SK-N-SH (cell line): ENCODE measurements at regions not wholly inside any gene's neighbourhood (a gene's known extent, or its start where the extent isn't known, plus 50 kb on each side); places are given as distances from the start of the nearest gene placed in this dataset.

Source experiments
- CTCF ChIA-PET: fragments of 300-600, 350-600 bp; formaldehyde crosslinking; extraction: SDS; loops from one replicate; lab custom pipeline; 2021; lab: Yijun Ruan, JAX
- POLR2A ChIA-PET: fragments of 350-600 bp; sonication (Branson Sonifier 250); formaldehyde crosslinking; extraction: SDS; loops from one replicate; lab custom pipeline; 2020; ENCODE audit warnings: antibody characterized with exemption, inconsistent platforms; lab: Yijun Ruan, JAX
- DNase-seq: peaks from one replicate; pipeline ENCODE4 v3.0.0; 2012
- H2AFZ ChIP-seq: fragments of 200-600 bp; sonication (generic); 2 replicates; pipeline ENCODE4 v1.8.1; 2016; ENCODE audit warnings: antibody characterized with exemption, mild to moderate bottlenecking, low read depth
- H3F3A ChIP-seq: fragments of 200-600 bp; sonication (generic); replicated peaks from 2 replicates; pipeline ENCODE3; 2016; ENCODE audit warnings: antibody characterized with exemption, mild to moderate bottlenecking; ENCODE audit not compliant: insufficient read depth
- H3K27ac ChIP-seq, 2 experiments: fragments of 200-500 bp in 1 of 2; fragments of 200-600 bp in 1 of 2; sonication (Bioruptor generic) in 1 of 2; sonication (generic), shearing (Covaris generic) in 1 of 2; 2 replicates each; pipeline versions ENCODE4 v1.5.1 to v1.6.1; 2014 to 2016; ENCODE audit warnings: low read depth in 2 of 2, inconsistent platforms in 1 of 2, low read length in 1 of 2, mild to moderate bottlenecking in 1 of 2, mixed read lengths in 1 of 2
- H3K27me3 ChIP-seq: fragments of 200-600 bp; sonication (generic), shearing (Covaris generic); 2 replicates; pipeline ENCODE4 v1.6.1; 2016; ENCODE audit warnings: mixed run types; ENCODE audit not compliant: insufficient read depth
- H3K36me3 ChIP-seq, 2 experiments: fragments of 200-500 bp in 1 of 2; fragments of 200-600 bp in 1 of 2; sonication (Bioruptor generic) in 1 of 2; sonication (generic) in 1 of 2; replicated peaks in 1 of 2; 2 replicates each; pipeline versions ENCODE3 to v1.5.1; 2014 to 2016; ENCODE audit warnings: low read length in 1 of 2, mild to moderate bottlenecking in 1 of 2; ENCODE audit not compliant: insufficient read depth in 2 of 2, control insufficient read depth in 1 of 2
- H3K4me1 ChIP-seq, 2 experiments: fragments of 200-500 bp in 1 of 2; fragments of 200-600 bp in 1 of 2; sonication (Bioruptor generic) in 1 of 2; sonication (generic), shearing (Covaris generic) in 1 of 2; 2 replicates each; pipeline versions ENCODE4 v1.5.1 to v1.6.1; 2014 to 2016; ENCODE audit warnings: low read depth in 1 of 2, low read length in 1 of 2, mixed run types in 1 of 2; ENCODE audit not compliant: insufficient read depth in 2 of 2, control insufficient read depth in 1 of 2
- H3K4me2 ChIP-seq: fragments of 200-600 bp; sonication (generic), shearing (Covaris generic); 2 replicates; pipeline ENCODE4 v1.6.1; 2017; ENCODE audit warnings: mixed run types
- H3K4me3 ChIP-seq, 2 experiments: fragments of 200-500 bp in 1 of 2; fragments of 200-600 bp in 1 of 2; sonication (Bioruptor generic) in 1 of 2; sonication (generic), shearing (Covaris generic) in 1 of 2; 2 replicates each; pipeline versions ENCODE4 v1.5.1 to v1.8.1; 2014 to 2016; ENCODE audit warnings: low read depth in 2 of 2, inconsistent platforms in 1 of 2, low read length in 1 of 2, mild to moderate bottlenecking in 1 of 2, mixed read lengths in 1 of 2, moderate library complexity in 1 of 2
- H3K79me2 ChIP-seq: fragments of 200-600 bp; sonication (generic); 2 replicates; pipeline ENCODE4 v1.8.1; 2017; ENCODE audit warnings: mild to moderate bottlenecking; ENCODE audit not compliant: insufficient read depth
- H3K9ac ChIP-seq: fragments of 200-600 bp; sonication (generic); 2 replicates; pipeline ENCODE4 v1.6.1; 2017; ENCODE audit warnings: mixed run types
- H3K9me2 ChIP-seq: fragments of 200-600 bp; sonication (generic); 2 replicates; pipeline ENCODE4 v1.6.1; 2017; ENCODE audit warnings: mixed run types
- H3K9me3 ChIP-seq: fragments of 200-600 bp; sonication (generic); 2 replicates; pipeline ENCODE4 v1.6.1; 2017; ENCODE audit warnings: mixed run types, mild to moderate bottlenecking, moderate library complexity
- H4K20me1 ChIP-seq: fragments of 200-600 bp; sonication (generic); 2 replicates; pipeline ENCODE4 v1.6.1; 2017; ENCODE audit warnings: mild to moderate bottlenecking, mixed run types; ENCODE audit not compliant: insufficient read depth
- CHD2 ChIP-seq: fragments of 150-350 bp; IDR thresholded peaks from 2 replicates; pipeline ENCODE4 v1.6.1; 2018; ENCODE audit warnings: low read length; ENCODE audit not compliant: partially characterized antibody
- GATA2 ChIP-seq: sonication (generic); formaldehyde crosslinking; IDR thresholded peaks from 2 replicates; pipeline ENCODE4 v1.5.0; 2020; ENCODE audit warnings: mild to moderate bottlenecking, missing genetic modification reagents
- MXI1 ChIP-seq: IDR thresholded peaks from 2 replicates; pipeline ENCODE4 v1.6.1; 2012; ENCODE audit warnings: mild to moderate bottlenecking, low read depth, low read length, improper control_type of control experiment
- RAD21 ChIP-seq: IDR thresholded peaks from 2 replicates; pipeline ENCODE4 v1.6.1; 2012; ENCODE audit warnings: mild to moderate bottlenecking, low read length
- RCOR1 ChIP-seq: fragments of 150-350 bp; IDR thresholded peaks from 2 replicates; pipeline ENCODE4 v1.6.1; 2017; ENCODE audit warnings: antibody characterized with exemption, low read length
- RFX5 ChIP-seq: IDR thresholded peaks from 2 replicates; pipeline ENCODE4 v1.6.1; 2012; ENCODE audit warnings: mild to moderate bottlenecking, improper control_type of control experiment, low read length
- RXRA ChIP-seq: IDR thresholded peaks from 2 replicates; pipeline ENCODE4 v1.4.0; 2012; ENCODE audit warnings: low read depth, mild to moderate bottlenecking, borderline replicate concordance
- SIN3A ChIP-seq: IDR thresholded peaks from 2 replicates; pipeline ENCODE4 v1.6.1; 2012; ENCODE audit warnings: low read depth, mild to moderate bottlenecking, low read length, moderate library complexity, borderline replicate concordance
- TAF1 ChIP-seq: IDR thresholded peaks from 2 replicates; pipeline ENCODE4 v1.6.1; 2012; ENCODE audit warnings: low read depth, mild to moderate bottlenecking, low read length, moderate library complexity, borderline replicate concordance
- TCF12 ChIP-seq: IDR thresholded peaks from 2 replicates; pipeline ENCODE4 v1.4.0; 2012
- TEAD4 ChIP-seq: IDR thresholded peaks from 2 replicates; pipeline ENCODE4 v1.4.0; 2012; ENCODE audit warnings: mild to moderate bottlenecking, borderline replicate concordance; ENCODE audit not compliant: insufficient read depth
- USF1 ChIP-seq: IDR thresholded peaks from 2 replicates; pipeline ENCODE4 v1.4.0; 2012; ENCODE audit warnings: low read depth, borderline replicate concordance
- USF2 ChIP-seq: fragments of 150-350 bp; IDR thresholded peaks from 2 replicates; pipeline ENCODE4 v1.6.1; 2017; ENCODE audit warnings: antibody characterized with exemption, low read length, low read depth, borderline replicate concordance
- WGBS: methylation state at CpG from one replicate; pipeline ENCODE4 v1.1.6; 2017; ENCODE audit warnings: low lambda C conversion rate; 5-methylcytosine and 5-hydroxymethylcytosine counted together

GRCh38 chr3:59580996-59581395, 531.2 kb upstream of the CFAP20DC start:
- Histone ChIP-seq H3K9me2 (no peaks in the 10 kb centered on the region), H3K9ac (no peak overlapping the region), H3K4me1 (no peaks in the 10 kb centered on the region), H2AFZ (no peak overlapping the region), H3F3A (no peaks in the 10 kb centered on the region), H3K4me2 (no peak overlapping the region), H3K36me3 (no peaks in the 10 kb centered on the region), H4K20me1 (no peaks in the 10 kb centered on the region), H3K79me2 (no peaks in the 10 kb centered on the region), H3K9me3 (no peaks in the 10 kb centered on the region), H3K27me3 (no peaks in the 10 kb centered on the region), H3K4me3 (no peak overlapping the region), H3K27ac (no peak overlapping the region)
- 43% methylated on average over 2 of the region's 2 CpGs for WGBS
- CTCF ChIA-PET = interaction anchor here (0.6 to 1.9 kb wide), 4 partner anchors 229 to 1655 kb away, joined by 3 to 6 read pairs (median 4); no protein-coding TSS in a partner anchor
- no peak for DNase-seq
- POLR2A ChIA-PET = no interaction called here
- TF ChIP-seq RAD21 = no peak
- TF ChIP-seq TEAD4 = no peak
- no peak for TF ChIP-seq RFX5

- Histone ChIP-seq H2AFZ (no peak overlapping the region), H3K9me3 (no peaks in the 10 kb centered on the region), H3F3A (no peaks in the 10 kb centered on the region), H3K9ac (no peak overlapping the region), H3K4me3 (no peak overlapping the region), H3K4me2 (no peak overlapping the region), H3K27ac (no peak overlapping the region), H3K79me2 (no peaks in the 10 kb centered on the region), H3K9me2 (no peaks in the 10 kb centered on the region), H3K27me3 (no peaks in the 10 kb centered on the region), H4K20me1 (no peaks in the 10 kb centered on the region), H3K4me1 (no peaks in the 10 kb centered on the region; a peak in 1 of 4 replicates), H3K36me3 (no peaks in the 10 kb centered on the region)
- ChIA-PET CTCF (interaction anchor here (0.9 to 1.9 kb wide), 2 partner anchors 229 to 456 kb away, joined by 3 to 6 read pairs; no protein-coding TSS in a partner anchor), POLR2A (no interaction called here)
- DNase-seq = no peak
- WGBS = 57% methylated on average over 3 of the region's 3 CpGs
- TF ChIP-seq TCF12 = no peak
- no peak for TF ChIP-seq RXRA
- no peak for TF ChIP-seq GATA2
- TF ChIP-seq RFX5 = no peak
Observed at GRCh38 chr3:59580499-59580898, 530.7 kb upstream of the CFAP20DC start.

GRCh38 chr3:59578129-59578528, 528.3 kb upstream of the CFAP20DC start:
- Histone ChIP-seq H3K9me2 (no peaks in the 10 kb centered on the region), H4K20me1 (no peaks in the 10 kb centered on the region), H3K27me3 (no peaks in the 10 kb centered on the region), H2AFZ (no peak overlapping the region), H3K4me1 (peaks cover 5% of the 10 kb centered on the region in 2 experiments), H3F3A (no peaks in the 10 kb centered on the region), H3K9ac (no peak overlapping the region), H3K36me3 (no peaks in the 10 kb centered on the region), H3K9me3 (no peaks in the 10 kb centered on the region), H3K4me3 (no peak overlapping the region), H3K27ac (no peak overlapping the region), H3K4me2 (no peak overlapping the region), H3K79me2 (no peaks in the 10 kb centered on the region)
- DNase-seq = no peak
- POLR2A ChIA-PET = no interaction called here
- TF ChIP-seq USF2 = no peak
- TF ChIP-seq TAF1 = no peak
- TF ChIP-seq TCF12 = no peak
- TF ChIP-seq CHD2 = no peak
- TF ChIP-seq RFX5 = no peak
- TF ChIP-seq RCOR1 = no peak
- TF ChIP-seq SIN3A = no peak
- TF ChIP-seq USF1 = no peak
- TF ChIP-seq MXI1 = no peak
- WGBS = no CpG with 5 or more reads among the region's 1 CpG
- CTCF ChIA-PET = interaction anchor here (1.0 to 5.2 kb wide), 6 partner anchors 140 to 754 kb away, joined by 4 to 114 read pairs (median 14); no protein-coding TSS in a partner anchor
